H1 (cell line): ENCODE measurements at regions not wholly inside any gene's neighbourhood (a gene's known extent, or its start where the extent isn't known, plus 50 kb on each side); places are given as distances from the start of the nearest gene placed in this dataset.

Experiments
- EZH2 ChIP-seq: fragments of 200-600 bp; sonication (generic); IDR thresholded peaks from 2 replicates; pipeline ENCODE4 v1.7.1; 2012; ENCODE audit warnings: low read depth, mild to moderate bottlenecking, moderate library complexity, low read length, inconsistent platforms; ENCODE audit not compliant: severe bottlenecking
- POLR2AphosphoS5 ChIP-seq: IDR thresholded peaks from 2 replicates; pipeline ENCODE4 v1.6.1; 2011; ENCODE audit warnings: low read depth, low read length
- SIN3A ChIP-seq, 2 experiments: IDR thresholded peaks in 1 of 2; conservative IDR thresholded peaks in 1 of 2; 2 replicates each; pipeline ENCODE4 v1.6.1; 2011 to 2012; ENCODE audit warnings: low read length in 2 of 2, improper control_type of control experiment in 1 of 2, low read depth in 1 of 2, mild to moderate bottlenecking in 1 of 2
- TCF12 ChIP-seq: IDR thresholded peaks from 2 replicates; pipeline ENCODE4 v1.6.1; 2011; ENCODE audit warnings: low read depth, mild to moderate bottlenecking, low read length
- YY1 ChIP-seq: IDR thresholded peaks from 2 replicates; pipeline ENCODE4 v1.6.1; 2011; ENCODE audit warnings: low read depth, mild to moderate bottlenecking, low read length
- TF ChIP-seq, protein P1 (sequence below): IDR thresholded peaks from 2 replicates; pipeline ENCODE4 v1.6.1; 2012; ENCODE audit warnings: low read length, inconsistent platforms

DNA sequence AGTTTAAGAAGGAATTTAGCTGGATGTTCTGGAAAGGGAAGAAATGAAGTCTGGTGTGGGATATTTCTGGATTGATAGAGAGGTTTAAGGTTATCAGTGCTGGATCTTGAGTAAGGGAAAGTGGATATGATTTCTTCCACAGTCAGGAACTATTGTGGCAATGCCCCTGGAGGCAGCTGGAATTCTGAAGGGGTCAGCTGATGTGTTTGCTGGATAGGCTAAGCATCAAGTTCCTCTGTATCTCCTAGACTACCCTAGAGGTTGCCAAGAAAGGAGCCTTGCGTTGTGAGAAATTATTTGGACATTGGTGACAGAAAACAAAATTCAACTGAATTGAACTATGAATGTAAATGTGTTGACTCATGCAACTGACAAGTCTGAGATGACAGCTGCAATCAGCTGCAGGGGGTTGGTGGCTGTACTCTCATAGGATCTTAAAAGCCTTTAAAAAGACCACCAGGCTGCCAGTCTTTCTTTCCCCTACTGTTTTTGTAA, 244.4 kb downstream of the ATXN7L3B start (continued):
- TF ChIP-seq YY1 (no peak), TCF12 (no peak), SIN3A (conservative IDR thresholded peaks at IDR 0.05 in 1 of 2, IDR thresholded peaks at IDR 0.05 in 1 of 2; ENCODE audit: low read depth in 1 of 2, low read length in 2 of 2) (no peak), EZH2 (no peak), POLR2AphosphoS5 (no peak)
- TF ChIP-seq, protein P1, sequence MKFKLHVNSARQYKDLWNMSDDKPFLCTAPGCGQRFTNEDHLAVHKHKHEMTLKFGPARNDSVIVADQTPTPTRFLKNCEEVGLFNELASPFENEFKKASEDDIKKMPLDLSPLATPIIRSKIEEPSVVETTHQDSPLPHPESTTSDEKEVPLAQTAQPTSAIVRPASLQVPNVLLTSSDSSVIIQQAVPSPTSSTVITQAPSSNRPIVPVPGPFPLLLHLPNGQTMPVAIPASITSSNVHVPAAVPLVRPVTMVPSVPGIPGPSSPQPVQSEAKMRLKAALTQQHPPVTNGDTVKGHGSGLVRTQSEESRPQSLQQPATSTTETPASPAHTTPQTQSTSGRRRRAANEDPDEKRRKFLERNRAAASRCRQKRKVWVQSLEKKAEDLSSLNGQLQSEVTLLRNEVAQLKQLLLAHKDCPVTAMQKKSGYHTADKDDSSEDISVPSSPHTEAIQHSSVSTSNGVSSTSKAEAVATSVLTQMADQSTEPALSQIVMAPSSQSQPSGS = no peak
